Parathyroid adenoma (tissue), 2 donors: ENCODE measurements at regions not wholly inside any gene's neighbourhood (a gene's known extent, or its start where the extent isn't known, plus 50 kb on each side); places are given as distances from the start of the nearest gene placed in this dataset.

Experiments used
- H2AFZ ChIP-seq: fragments of 300-600 bp; sonication (generic); one replicate; pipeline ENCODE4 v1.7.0; 2017; ENCODE audit warnings: antibody characterized with exemption, mild to moderate bottlenecking
- H3K27ac ChIP-seq: fragments of 300-600 bp; sonication (generic); one replicate; pipeline ENCODE4 v1.7.0; 2017
- H3K27me3 ChIP-seq: fragments of 300-600 bp; sonication (generic); one replicate; pipeline ENCODE4 v1.7.0; 2017; ENCODE audit warnings: low read length; ENCODE audit not compliant: control insufficient read depth, insufficient read depth
- H3K36me3 ChIP-seq: fragments of 300-600 bp; sonication (generic); one replicate; pipeline ENCODE4 v1.7.0; 2017; ENCODE audit warnings: low read length; ENCODE audit not compliant: control insufficient read depth, insufficient read depth
- H3K4me1 ChIP-seq: fragments of 300-600 bp; sonication (generic); one replicate; pipeline ENCODE4 v1.7.0; 2017; ENCODE audit warnings: control low read depth
- H3K4me2 ChIP-seq: fragments of 300-600 bp; sonication (generic); one replicate; pipeline ENCODE4 v1.7.0; 2017; ENCODE audit warnings: low read length
- H3K4me3 ChIP-seq: fragments of 300-600 bp; sonication (generic); one replicate; pipeline ENCODE4 v1.7.0; 2017; ENCODE audit warnings: low read depth, low read length
- H3K79me2 ChIP-seq: fragments of 300-600 bp; sonication (generic); one replicate; pipeline ENCODE4 v1.7.0; 2017; ENCODE audit warnings: control low read depth
- H3K9ac ChIP-seq: fragments of 300-600 bp; sonication (generic); one replicate; pipeline ENCODE4 v1.7.0; 2017; ENCODE audit warnings: mild to moderate bottlenecking
- H3K9me3 ChIP-seq: fragments of 300-600 bp; sonication (generic); one replicate; pipeline ENCODE4 v1.7.0; 2017; ENCODE audit warnings: low read length; ENCODE audit not compliant: control insufficient read depth
- TF ChIP-seq, protein P1 (sequence below): fragments of 300-600 bp; sonication (generic); IDR thresholded peaks from one replicate; pipeline ENCODE4 v1.7.0; 2017; ENCODE audit warnings: antibody characterized with exemption, mild to moderate bottlenecking
- donor health status: primary hyperparathyroidism.

DNA sequence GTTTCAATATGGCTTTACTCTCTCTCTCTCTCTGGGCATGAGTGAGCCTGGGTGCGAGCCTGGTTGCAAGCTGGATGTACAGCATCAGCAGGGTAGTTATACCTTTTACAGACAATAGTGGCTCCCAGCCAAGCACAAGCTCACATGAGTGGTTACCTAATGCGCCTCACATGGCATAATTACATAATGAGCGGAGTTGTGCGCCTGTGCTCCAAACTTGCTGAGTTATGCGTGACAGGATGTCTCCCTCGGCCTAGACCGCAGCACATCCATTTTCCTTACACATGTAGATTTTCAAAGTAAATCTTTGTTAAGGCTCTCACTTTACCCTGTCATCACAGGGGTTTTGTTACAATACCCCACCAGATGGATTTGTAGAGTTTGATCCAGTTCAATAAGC lies 233.5 kb upstream of the WWC1 start:
- H3K9ac ChIP-seq: no peak overlapping the region
- TF ChIP-seq, protein P1, sequence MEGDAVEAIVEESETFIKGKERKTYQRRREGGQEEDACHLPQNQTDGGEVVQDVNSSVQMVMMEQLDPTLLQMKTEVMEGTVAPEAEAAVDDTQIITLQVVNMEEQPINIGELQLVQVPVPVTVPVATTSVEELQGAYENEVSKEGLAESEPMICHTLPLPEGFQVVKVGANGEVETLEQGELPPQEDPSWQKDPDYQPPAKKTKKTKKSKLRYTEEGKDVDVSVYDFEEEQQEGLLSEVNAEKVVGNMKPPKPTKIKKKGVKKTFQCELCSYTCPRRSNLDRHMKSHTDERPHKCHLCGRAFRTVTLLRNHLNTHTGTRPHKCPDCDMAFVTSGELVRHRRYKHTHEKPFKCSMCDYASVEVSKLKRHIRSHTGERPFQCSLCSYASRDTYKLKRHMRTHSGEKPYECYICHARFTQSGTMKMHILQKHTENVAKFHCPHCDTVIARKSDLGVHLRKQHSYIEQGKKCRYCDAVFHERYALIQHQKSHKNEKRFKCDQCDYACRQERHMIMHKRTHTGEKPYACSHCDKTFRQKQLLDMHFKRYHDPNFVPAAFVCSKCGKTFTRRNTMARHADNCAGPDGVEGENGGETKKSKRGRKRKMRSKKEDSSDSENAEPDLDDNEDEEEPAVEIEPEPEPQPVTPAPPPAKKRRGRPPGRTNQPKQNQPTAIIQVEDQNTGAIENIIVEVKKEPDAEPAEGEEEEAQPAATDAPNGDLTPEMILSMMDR: no peak
- H3K4me3 ChIP-seq: no peak overlapping the region
- H3K9me3 ChIP-seq: no peaks in the 10 kb centered on the region
- H3K27ac ChIP-seq: no peak overlapping the region
- H3K79me2 ChIP-seq: no peaks in the 10 kb centered on the region
- no peaks in the 10 kb centered on the region for H3K36me3 ChIP-seq
- no peak overlapping the region for H3K4me2 ChIP-seq
- no peak overlapping the region for H2AFZ ChIP-seq
- H3K27me3 ChIP-seq: no peaks in the 10 kb centered on the region
- no peaks in the 10 kb centered on the region for H3K4me1 ChIP-seq

DNA sequence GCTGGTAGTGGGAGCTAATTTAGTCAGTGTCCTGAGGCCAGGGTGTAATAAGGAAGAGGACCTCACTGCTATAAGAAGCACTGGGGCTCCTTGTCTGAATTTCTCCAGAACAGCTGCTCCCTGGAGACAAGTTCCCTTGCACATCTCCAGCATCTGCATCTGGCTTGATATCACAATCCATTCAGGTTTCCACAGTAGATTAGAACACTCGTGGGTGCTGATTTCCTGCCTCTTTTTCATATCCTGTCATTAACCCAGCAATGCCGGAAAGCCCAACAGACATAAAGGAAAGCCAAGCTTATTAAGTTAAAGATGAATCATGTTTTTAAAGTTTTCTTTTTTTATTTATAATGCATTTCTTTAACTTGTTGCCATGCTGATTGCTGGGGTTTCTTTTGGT lies 232.3 kb upstream of the WWC1 start:
- Histone ChIP-seq H3K4me2 (no peak overlapping the region), H3K4me1 (no peaks in the 10 kb centered on the region), H3K27me3 (no peaks in the 10 kb centered on the region), H3K9ac (no peak overlapping the region), H3K4me3 (no peak overlapping the region), H3K36me3 (no peaks in the 10 kb centered on the region), H3K27ac (no peak overlapping the region), H3K79me2 (no peaks in the 10 kb centered on the region), H2AFZ (no peak overlapping the region), H3K9me3 (no peaks in the 10 kb centered on the region)
- TF ChIP-seq, protein P1: no peak

DNA sequence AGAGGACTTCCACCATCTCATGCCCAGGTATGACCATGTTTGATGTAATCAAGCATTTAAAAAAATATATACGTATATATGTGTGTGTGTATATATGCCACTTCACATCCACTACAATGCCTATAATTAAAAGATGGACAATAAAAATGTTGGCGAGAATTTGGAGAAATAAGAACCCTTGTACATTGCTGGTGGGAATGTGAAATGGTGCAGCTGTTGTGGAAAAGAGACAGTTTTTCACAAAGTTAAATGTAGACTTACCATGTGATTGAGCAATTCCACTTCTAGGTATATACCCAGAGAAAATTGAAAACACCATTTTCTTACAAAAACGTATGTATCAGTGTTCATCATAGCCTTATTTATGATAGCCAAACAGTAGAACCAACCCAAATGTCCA lies 229.2 kb upstream of the WWC1 start:
- no peaks in the 10 kb centered on the region for H3K9me3 ChIP-seq
- H3K36me3 ChIP-seq: no peaks in the 10 kb centered on the region
- no peaks in the 10 kb centered on the region for H3K79me2 ChIP-seq
- H2AFZ ChIP-seq: no peak overlapping the region
- H3K9ac ChIP-seq: no peak overlapping the region
- TF ChIP-seq, protein P1: no peak
- H3K27me3 ChIP-seq: no peaks in the 10 kb centered on the region
- no peak overlapping the region for H3K27ac ChIP-seq
- no peak overlapping the region for H3K4me3 ChIP-seq
- no peaks in the 10 kb centered on the region for H3K4me1 ChIP-seq
- no peak overlapping the region for H3K4me2 ChIP-seq

- H3K79me2 ChIP-seq: no peaks in the 10 kb centered on the region
- TF ChIP-seq, protein P1: no peak
- H3K36me3 ChIP-seq: no peaks in the 10 kb centered on the region
- H2AFZ ChIP-seq: no peak overlapping the region
- no peaks in the 10 kb centered on the region for H3K4me1 ChIP-seq
- H3K27me3 ChIP-seq: no peaks in the 10 kb centered on the region
- no peak overlapping the region for H3K4me2 ChIP-seq
- no peak overlapping the region for H3K4me3 ChIP-seq
- H3K27ac ChIP-seq: no peak overlapping the region
- H3K9me3 ChIP-seq: no peaks in the 10 kb centered on the region
- H3K9ac ChIP-seq: no peak overlapping the region
These were observed 227.0 kb upstream of the WWC1 start for GRCh38 chr5:168064457-168064856.

GRCh38 chr5:168064933-168065622 lies 226.4 kb upstream of the WWC1 start:
- no peak overlapping the region for H3K9ac ChIP-seq
- H3K4me2 ChIP-seq: no peak overlapping the region
- H3K4me1 ChIP-seq: no peaks in the 10 kb centered on the region
- no peaks in the 10 kb centered on the region for H3K36me3 ChIP-seq
- H3K9me3 ChIP-seq: no peaks in the 10 kb centered on the region
- no peaks in the 10 kb centered on the region for H3K79me2 ChIP-seq
- no peak overlapping the region for H3K4me3 ChIP-seq
- TF ChIP-seq, protein P1: no peak
- H3K27ac ChIP-seq: no peak overlapping the region
- no peaks in the 10 kb centered on the region for H3K27me3 ChIP-seq
- no peak overlapping the region for H2AFZ ChIP-seq
